ENCODE measurements at regions not wholly inside any gene's neighbourhood (a gene's known extent, or its start where the extent isn't known, plus 50 kb on each side); places are given as distances from the start of the nearest gene placed in this dataset.

DNA sequence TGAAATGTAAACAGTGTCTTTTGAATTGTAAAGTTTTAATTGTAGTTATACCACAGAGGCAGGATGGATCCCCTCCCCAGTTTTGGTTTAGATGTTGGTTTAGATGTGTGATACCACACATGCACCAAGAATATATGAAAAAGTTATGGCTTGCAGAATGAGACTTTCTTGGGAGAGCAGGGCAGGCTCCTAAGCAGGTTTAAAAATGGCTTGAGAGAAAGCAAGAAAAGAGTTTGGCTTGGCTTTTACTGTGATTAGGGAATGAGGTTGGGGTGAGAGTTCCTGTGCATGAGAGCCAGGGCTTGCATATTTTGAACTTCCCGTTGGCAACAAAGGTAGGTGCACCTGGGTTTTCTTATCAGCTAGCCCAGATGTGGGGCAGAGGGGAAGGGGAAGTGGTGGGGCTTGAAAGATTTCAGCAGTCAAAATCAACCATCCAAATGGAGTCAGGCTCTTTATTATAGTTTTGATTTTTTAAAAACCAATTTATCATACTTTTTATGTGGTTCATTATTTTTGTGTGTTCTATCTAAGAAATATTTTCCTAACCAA is 246.9 kb downstream of the MTX2 start:
- DNase-seq: no peak
- no peaks in the 10 kb centered on the region for H3K36me3 Mint-ChIP-seq (ENCODE audit: low read depth)
- H3K27ac Mint-ChIP-seq: no peak overlapping the region
- H3K9me3 Mint-ChIP-seq: no peaks in the 10 kb centered on the region
- peaks cover 12% of the 10 kb centered on the region for H3K4me1 Mint-ChIP-seq (ENCODE audit: low read depth)
- H3K27me3 Mint-ChIP-seq: no peaks in the 10 kb centered on the region
- H3K4me3 Mint-ChIP-seq: no peak overlapping the region

GRCh38 chr2:176518823-176519222 is 249.6 kb downstream of the MTX2 start:
- Mint-ChIP-seq H3K4me1 (ENCODE audit: low read depth) (peaks cover 12% of the 10 kb centered on the region), H3K4me3 (no peak overlapping the region), H3K27me3 (peaks cover 3% of the 10 kb centered on the region), H3K9me3 (no peaks in the 10 kb centered on the region), H3K36me3 (ENCODE audit: low read depth) (no peaks in the 10 kb centered on the region), H3K27ac (no peak overlapping the region)
- DNase-seq: no peak

GRCh38 chr2:176521878-176522670 is 252.8 kb downstream of the MTX2 start:
- Mint-ChIP-seq H3K4me1 (ENCODE audit: low read depth) (no peaks in the 10 kb centered on the region), H3K36me3 (ENCODE audit: low read depth) (no peaks in the 10 kb centered on the region), H3K9me3 (no peaks in the 10 kb centered on the region), H3K4me3 (no peak overlapping the region), H3K27ac (no peak overlapping the region), H3K27me3 (peaks cover 15% of the 10 kb centered on the region)
- DNase-seq: no peak

DNA sequence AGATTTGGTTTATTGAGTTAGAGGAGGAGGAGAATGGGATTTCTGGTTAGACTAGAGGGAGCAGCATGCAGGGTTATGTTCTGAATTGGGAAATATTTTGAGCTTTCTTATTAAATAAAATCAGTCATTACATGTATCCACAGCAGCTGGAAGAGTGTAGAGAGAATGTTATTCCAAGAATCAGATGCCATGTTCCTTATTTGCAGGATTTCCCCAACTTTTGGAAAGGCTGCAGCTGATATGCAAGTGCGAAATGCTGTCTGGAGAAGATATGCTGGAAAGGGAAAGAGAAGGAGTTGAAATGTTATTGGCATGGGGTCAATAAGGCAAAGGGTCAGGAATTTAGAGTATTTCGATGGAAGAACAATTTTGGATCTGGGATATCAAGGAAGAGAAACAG is 255.8 kb downstream of the MTX2 start:
- H3K9me3 Mint-ChIP-seq: no peaks in the 10 kb centered on the region
- H3K4me1 Mint-ChIP-seq (ENCODE audit: low read depth): no peaks in the 10 kb centered on the region
- peaks cover 40% of the 10 kb centered on the region for H3K27me3 Mint-ChIP-seq
- no peak overlapping the region for H3K27ac Mint-ChIP-seq
- H3K4me3 Mint-ChIP-seq: no peak overlapping the region
- H3K36me3 Mint-ChIP-seq (ENCODE audit: low read depth): no peaks in the 10 kb centered on the region
- DNase-seq: no peak

DNA sequence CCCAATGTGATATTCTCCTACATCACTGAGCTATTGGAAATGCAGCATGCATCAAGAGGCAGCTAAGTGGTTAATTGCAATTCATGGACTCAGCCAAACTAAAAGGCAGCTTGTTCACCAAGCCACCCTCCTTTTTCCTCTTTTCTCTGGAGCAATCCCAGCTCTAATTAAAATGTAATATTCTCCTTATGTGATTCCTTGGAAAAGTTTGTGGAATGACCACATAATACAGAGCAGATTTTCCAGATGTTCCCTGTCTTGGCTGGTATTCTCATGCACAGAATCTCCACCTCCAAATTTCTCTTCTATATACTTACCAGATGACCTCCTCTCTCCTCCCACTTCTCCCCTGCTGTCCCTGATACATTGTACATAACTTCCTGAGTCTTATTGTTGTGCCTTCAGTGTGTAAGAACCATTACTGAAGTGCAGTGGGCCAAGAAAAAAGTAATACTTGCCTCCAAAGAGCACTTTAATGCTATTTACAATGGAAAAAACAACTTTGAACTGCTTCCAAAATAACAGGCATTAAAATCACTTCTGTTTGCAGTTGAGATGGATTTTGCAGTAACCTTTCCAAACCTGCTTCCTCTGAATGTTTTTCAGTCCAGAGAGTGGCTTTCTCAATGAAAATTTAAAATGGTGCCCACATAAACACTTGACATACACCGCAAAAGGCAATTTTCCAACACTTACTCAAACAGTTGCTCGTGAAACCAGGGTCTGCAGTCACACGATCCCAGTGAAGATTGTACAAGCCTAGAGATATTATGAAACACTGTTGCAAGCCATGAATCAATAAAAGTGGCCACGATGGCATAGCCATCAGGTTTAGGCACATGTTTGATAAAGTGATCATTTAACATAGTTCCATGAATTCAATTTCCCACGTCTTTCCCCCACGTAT is 258.0 kb downstream of the MTX2 start:
- Mint-ChIP-seq H3K4me1 (ENCODE audit: low read depth) (no peaks in the 10 kb centered on the region), H3K27ac (no peak overlapping the region), H3K36me3 (ENCODE audit: low read depth) (no peaks in the 10 kb centered on the region), H3K9me3 (no peaks in the 10 kb centered on the region), H3K27me3 (peaks cover 40% of the 10 kb centered on the region), H3K4me3 (no peak overlapping the region)
- no peak for DNase-seq

DNA sequence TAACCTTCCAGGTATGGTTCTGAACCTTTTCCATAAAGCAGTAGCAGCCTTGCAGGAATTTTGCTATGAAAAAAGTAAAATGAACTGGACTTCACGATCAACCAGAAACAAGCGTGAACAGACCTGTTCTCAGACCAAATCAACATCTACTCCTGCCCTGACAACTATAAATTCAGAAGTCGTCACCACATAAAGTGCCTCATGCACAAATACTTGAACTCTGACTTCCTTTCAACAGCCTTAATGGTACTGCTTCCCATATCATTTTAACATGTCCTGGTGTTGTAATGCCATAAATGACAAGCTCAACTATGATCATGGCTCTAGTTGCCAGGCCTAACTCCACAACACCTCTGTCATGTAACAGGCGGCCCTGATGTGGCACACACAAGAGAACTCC is 262.4 kb downstream of the MTX2 start:
- Mint-ChIP-seq H3K4me3 (no peak overlapping the region), H3K36me3 (ENCODE audit: low read depth) (no peaks in the 10 kb centered on the region), H3K9me3 (no peaks in the 10 kb centered on the region), H3K27me3 (peaks cover 46% of the 10 kb centered on the region), H3K27ac (no peak overlapping the region), H3K4me1 (ENCODE audit: low read depth) (no peaks in the 10 kb centered on the region)
- DNase-seq: no peak

- Mint-ChIP-seq H3K27ac (no peak overlapping the region), H3K36me3 (ENCODE audit: low read depth) (no peaks in the 10 kb centered on the region), H3K4me1 (ENCODE audit: low read depth) (no peaks in the 10 kb centered on the region), H3K27me3 (peaks cover 30% of the 10 kb centered on the region), H3K4me3 (no peak overlapping the region), H3K9me3 (no peaks in the 10 kb centered on the region)
- no peak for DNase-seq
Observed at GRCh38 chr2:176533505-176534193, 264.4 kb downstream of the MTX2 start.

GRCh38 chr2:176534798-176535466 is 265.7 kb downstream of the MTX2 start:
- no peaks in the 10 kb centered on the region for H3K4me1 Mint-ChIP-seq (ENCODE audit: low read depth)
- H3K27ac Mint-ChIP-seq: no peak overlapping the region
- no peak for DNase-seq
- no peaks in the 10 kb centered on the region for H3K36me3 Mint-ChIP-seq (ENCODE audit: low read depth)
- H3K4me3 Mint-ChIP-seq: no peak overlapping the region
- peaks cover 21% of the 10 kb centered on the region for H3K27me3 Mint-ChIP-seq
- no peaks in the 10 kb centered on the region for H3K9me3 Mint-ChIP-seq

DNA sequence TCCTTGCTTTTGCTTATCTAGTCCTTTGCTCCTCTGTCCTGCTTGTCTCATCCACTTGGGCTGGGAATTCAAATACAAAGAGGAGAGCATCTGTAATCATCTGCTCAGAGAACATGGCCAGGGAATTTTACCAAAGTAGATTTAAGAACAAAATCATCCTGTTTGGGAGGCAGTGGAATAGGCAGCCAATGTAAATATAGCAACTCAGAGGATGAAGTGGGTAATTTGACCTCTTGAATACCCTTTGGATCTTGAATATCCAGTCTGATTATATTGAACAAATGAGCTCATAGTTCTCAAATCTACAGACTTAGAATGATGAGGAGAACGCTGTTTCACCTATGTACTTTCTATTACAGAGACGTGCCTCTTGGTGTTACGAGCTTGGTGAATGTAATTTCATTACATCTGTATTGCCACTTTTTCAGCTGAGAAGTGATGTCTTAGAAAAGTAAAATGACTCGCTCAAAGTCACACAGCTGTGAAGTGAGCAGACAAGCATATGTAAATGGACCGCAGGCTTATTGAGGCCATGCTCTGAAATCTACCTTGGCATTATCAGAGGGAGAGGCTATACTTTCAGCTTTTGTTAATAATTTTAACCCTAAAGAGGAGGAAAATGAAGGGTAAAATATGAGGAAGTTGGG is 266.3 kb downstream of the MTX2 start:
- H3K4me1 Mint-ChIP-seq (ENCODE audit: low read depth): no peaks in the 10 kb centered on the region
- H3K27me3 Mint-ChIP-seq: peaks cover 19% of the 10 kb centered on the region
- H3K36me3 Mint-ChIP-seq (ENCODE audit: low read depth): no peaks in the 10 kb centered on the region
- no peak for DNase-seq
- no peak overlapping the region for H3K27ac Mint-ChIP-seq
- H3K9me3 Mint-ChIP-seq: no peaks in the 10 kb centered on the region
- no peak overlapping the region for H3K4me3 Mint-ChIP-seq

DNA sequence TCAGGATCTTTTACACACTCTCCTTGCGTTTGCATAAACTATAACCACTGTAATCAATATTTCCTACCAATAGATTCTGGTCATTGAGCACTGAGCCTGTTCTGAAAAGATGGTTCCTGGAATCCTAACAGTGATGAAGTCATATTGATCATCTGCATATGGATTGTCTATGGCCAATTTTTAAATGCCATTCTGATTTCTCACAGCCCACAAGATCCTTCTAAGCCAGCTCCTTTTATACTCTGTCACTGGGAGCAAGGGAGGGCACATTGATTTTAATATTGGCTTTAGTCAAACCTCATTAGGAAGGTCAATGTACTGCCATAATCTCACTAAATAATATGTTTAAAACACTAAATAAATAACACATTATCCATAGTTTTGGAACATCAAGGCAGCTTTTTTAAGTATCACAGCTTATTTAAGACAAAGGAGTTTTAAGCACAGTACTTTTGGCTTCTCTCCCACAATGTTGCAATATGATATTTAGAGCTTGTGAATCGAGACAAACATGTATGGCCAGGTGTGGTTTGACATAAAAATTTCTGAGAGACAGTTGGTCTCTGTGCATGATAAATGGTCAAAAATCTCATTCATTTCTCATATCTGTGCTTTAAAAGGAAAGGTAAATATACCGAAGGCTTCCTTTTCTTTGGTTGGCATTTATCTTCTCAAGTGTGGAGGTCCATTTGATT is 267.3 kb downstream of the MTX2 start:
- Mint-ChIP-seq H3K36me3 (ENCODE audit: low read depth) (no peaks in the 10 kb centered on the region), H3K27me3 (peaks cover 19% of the 10 kb centered on the region), H3K27ac (no peak overlapping the region), H3K4me3 (no peak overlapping the region), H3K9me3 (no peaks in the 10 kb centered on the region), H3K4me1 (ENCODE audit: low read depth) (no peaks in the 10 kb centered on the region)
- no peak for DNase-seq

- H3K4me3 Mint-ChIP-seq: no peak overlapping the region
- no peaks in the 10 kb centered on the region for H3K36me3 Mint-ChIP-seq (ENCODE audit: low read depth)
- DNase-seq: no peak
- peaks cover 20% of the 10 kb centered on the region for H3K27me3 Mint-ChIP-seq
- no peak overlapping the region for H3K27ac Mint-ChIP-seq
- H3K4me1 Mint-ChIP-seq (ENCODE audit: low read depth): no peaks in the 10 kb centered on the region
- H3K9me3 Mint-ChIP-seq: no peaks in the 10 kb centered on the region
Observed at GRCh38 chr2:176537932-176538331, 268.7 kb downstream of the MTX2 start.

GRCh38 chr2:176540995-176541394 is 271.8 kb downstream of the MTX2 start:
- H3K4me1 Mint-ChIP-seq (ENCODE audit: low read depth): no peaks in the 10 kb centered on the region
- DNase-seq: no peak
- H3K27ac Mint-ChIP-seq: no peak overlapping the region
- H3K9me3 Mint-ChIP-seq: no peaks in the 10 kb centered on the region
- peaks cover 17% of the 10 kb centered on the region for H3K27me3 Mint-ChIP-seq
- H3K36me3 Mint-ChIP-seq (ENCODE audit: low read depth): no peaks in the 10 kb centered on the region
- H3K4me3 Mint-ChIP-seq: no peak overlapping the region

DNA sequence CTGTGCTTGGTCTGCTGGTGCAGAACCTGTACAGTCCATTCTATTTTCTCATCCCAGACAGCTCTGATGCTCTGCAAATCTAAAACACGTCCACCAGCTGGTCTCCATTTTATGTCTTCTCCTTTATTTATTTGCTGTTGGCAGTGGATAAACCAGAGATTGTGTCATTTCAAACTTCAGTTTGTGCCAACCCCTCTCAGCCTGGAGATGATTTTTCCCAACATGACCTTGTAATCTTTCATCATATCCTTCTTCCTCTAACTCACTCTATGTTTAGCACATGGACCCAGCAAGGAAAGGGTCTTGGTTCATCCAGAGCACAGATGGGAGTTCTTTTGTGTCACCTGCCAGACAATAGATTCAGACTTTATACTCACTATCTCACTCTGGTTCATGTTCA is 273.2 kb downstream of the MTX2 start:
- Mint-ChIP-seq H3K9me3 (no peaks in the 10 kb centered on the region), H3K27me3 (peaks cover 26% of the 10 kb centered on the region), H3K4me3 (no peak overlapping the region), H3K36me3 (ENCODE audit: low read depth) (no peaks in the 10 kb centered on the region), H3K4me1 (ENCODE audit: low read depth) (no peaks in the 10 kb centered on the region), H3K27ac (no peak overlapping the region)
- DNase-seq: no peak
